ENCODE measurements at regions not wholly inside any gene's neighbourhood (a gene's known extent, or its start where the extent isn't known, plus 50 kb on each side); places are given as distances from the start of the nearest gene placed in this dataset.

GRCh38 chr2:217329023-217329431 is 469.2 kb upstream of the TNP1 start:
- H3K4me3 ChIP-seq (ENCODE audit: low read length), result no peak overlapping the region
- peaks cover 7% of the 10 kb centered on the region for H3K4me1 ChIP-seq (ENCODE audit: control insufficient read depth, insufficient read depth, low read length)
- no peak for DNase-seq
- H3K27me3 ChIP-seq (ENCODE audit: control insufficient read depth, insufficient read depth, low read length), result no peaks in the 10 kb centered on the region
- no peaks in the 10 kb centered on the region for H3K36me3 ChIP-seq (ENCODE audit: control insufficient read depth, insufficient read depth, low read length)
- no peaks in the 10 kb centered on the region for H3K9me3 ChIP-seq (ENCODE audit: control insufficient read depth, low read depth, low read length)
- H3K27ac ChIP-seq (ENCODE audit: low read length), result no peak overlapping the region
- 83% methylated on average over 2 of the region's 4 CpGs for WGBS (ENCODE audit: insufficient coverage, low lambda C conversion rate)

GRCh38 chr2:217328622-217328978 is 468.7 kb upstream of the TNP1 start:
- no CpG with 5 or more reads among the region's 2 CpGs for WGBS (ENCODE audit: insufficient coverage, low lambda C conversion rate)

GRCh38 chr2:217327953-217328621 is 468.2 kb upstream of the TNP1 start:
- DNase-seq, result no peak
- Histone ChIP-seq H3K36me3 (ENCODE audit: control insufficient read depth, insufficient read depth, low read length) (no peaks in the 10 kb centered on the region), H3K27me3 (ENCODE audit: control insufficient read depth, insufficient read depth, low read length) (no peaks in the 10 kb centered on the region), H3K9me3 (ENCODE audit: control insufficient read depth, low read depth, low read length) (peaks cover 5% of the 10 kb centered on the region), H3K4me3 (ENCODE audit: low read length) (no peak overlapping the region), H3K27ac (ENCODE audit: low read length) (no peak overlapping the region), H3K4me1 (ENCODE audit: control insufficient read depth, insufficient read depth, low read length) (peaks cover 7% of the 10 kb centered on the region)
- WGBS (ENCODE audit: insufficient coverage, low lambda C conversion rate), result no CpG with 5 or more reads among the region's 3 CpGs

More at GRCh38 chr2:217328622-217328978, 468.7 kb upstream of the TNP1 start:
- Histone ChIP-seq H3K36me3 (ENCODE audit: control insufficient read depth, insufficient read depth, low read length) (no peaks in the 10 kb centered on the region), H3K4me1 (ENCODE audit: control insufficient read depth, insufficient read depth, low read length) (peaks cover 7% of the 10 kb centered on the region), H3K9me3 (ENCODE audit: control insufficient read depth, low read depth, low read length) (peaks cover 4% of the 10 kb centered on the region), H3K27me3 (ENCODE audit: control insufficient read depth, insufficient read depth, low read length) (no peaks in the 10 kb centered on the region), H3K27ac (ENCODE audit: low read length) (no peak overlapping the region), H3K4me3 (ENCODE audit: low read length) (no peak overlapping the region)
- no peak for DNase-seq

GRCh38 chr2:217326238-217327022 is 466.6 kb upstream of the TNP1 start:
- Histone ChIP-seq H3K4me1 (ENCODE audit: control insufficient read depth, insufficient read depth, low read length) (peaks cover 2% of the 10 kb centered on the region), H3K27ac (ENCODE audit: low read length) (no peak overlapping the region), H3K27me3 (ENCODE audit: control insufficient read depth, insufficient read depth, low read length) (no peaks in the 10 kb centered on the region), H3K9me3 (ENCODE audit: control insufficient read depth, low read depth, low read length) (peaks cover 5% of the 10 kb centered on the region), H3K4me3 (ENCODE audit: low read length) (no peak overlapping the region), H3K36me3 (ENCODE audit: control insufficient read depth, insufficient read depth, low read length) (no peaks in the 10 kb centered on the region)
- WGBS (ENCODE audit: insufficient coverage, low lambda C conversion rate), result 33% methylated on average over 1 of the region's 1 CpG
- no peak for DNase-seq

GRCh38 chr2:217325816-217326215 is 466.0 kb upstream of the TNP1 start:
- Histone ChIP-seq H3K27ac (ENCODE audit: low read length) (no peak overlapping the region), H3K36me3 (ENCODE audit: control insufficient read depth, insufficient read depth, low read length) (no peaks in the 10 kb centered on the region), H3K4me3 (ENCODE audit: low read length) (no peak overlapping the region), H3K4me1 (ENCODE audit: control insufficient read depth, insufficient read depth, low read length) (no peaks in the 10 kb centered on the region), H3K9me3 (ENCODE audit: control insufficient read depth, low read depth, low read length) (peaks cover 5% of the 10 kb centered on the region), H3K27me3 (ENCODE audit: control insufficient read depth, insufficient read depth, low read length) (no peaks in the 10 kb centered on the region)
- no peak for DNase-seq
- WGBS (ENCODE audit: insufficient coverage, low lambda C conversion rate), result 88% methylated on average over 1 of the region's 2 CpGs

GRCh38 chr2:217325251-217325650 is 465.4 kb upstream of the TNP1 start:
- H3K4me1 ChIP-seq (ENCODE audit: control insufficient read depth, insufficient read depth, low read length), result no peaks in the 10 kb centered on the region
- DNase-seq, result no peak
- H3K4me3 ChIP-seq (ENCODE audit: low read length), result no peak overlapping the region
- no CpG with 5 or more reads among the region's 2 CpGs for WGBS (ENCODE audit: insufficient coverage, low lambda C conversion rate)
- no peak overlapping the region for H3K27ac ChIP-seq (ENCODE audit: low read length)
- H3K36me3 ChIP-seq (ENCODE audit: control insufficient read depth, insufficient read depth, low read length), result no peaks in the 10 kb centered on the region
- peaks cover 5% of the 10 kb centered on the region for H3K9me3 ChIP-seq (ENCODE audit: control insufficient read depth, low read depth, low read length)
- no peaks in the 10 kb centered on the region for H3K27me3 ChIP-seq (ENCODE audit: control insufficient read depth, insufficient read depth, low read length)

GRCh38 chr2:217316743-217317142 is 456.9 kb upstream of the TNP1 start:
- Histone ChIP-seq H3K9me3 (ENCODE audit: control insufficient read depth, low read depth, low read length) (no peaks in the 10 kb centered on the region), H3K4me1 (ENCODE audit: control insufficient read depth, insufficient read depth, low read length) (no peaks in the 10 kb centered on the region), H3K27me3 (ENCODE audit: control insufficient read depth, insufficient read depth, low read length) (no peaks in the 10 kb centered on the region), H3K27ac (ENCODE audit: low read length) (no peak overlapping the region), H3K36me3 (ENCODE audit: control insufficient read depth, insufficient read depth, low read length) (no peaks in the 10 kb centered on the region), H3K4me3 (ENCODE audit: low read length) (no peak overlapping the region)
- no CpG with 5 or more reads among the region's 1 CpG for WGBS (ENCODE audit: insufficient coverage, low lambda C conversion rate)
- DNase-seq, result no peak

- no CpG with 5 or more reads among the region's 5 CpGs for WGBS (ENCODE audit: insufficient coverage, low lambda C conversion rate)
- no peak overlapping the region for H3K27ac ChIP-seq (ENCODE audit: low read length)
- H3K4me1 ChIP-seq (ENCODE audit: control insufficient read depth, insufficient read depth, low read length), result no peaks in the 10 kb centered on the region
- H3K27me3 ChIP-seq (ENCODE audit: control insufficient read depth, insufficient read depth, low read length), result no peaks in the 10 kb centered on the region
- no peaks in the 10 kb centered on the region for H3K36me3 ChIP-seq (ENCODE audit: control insufficient read depth, insufficient read depth, low read length)
- no peak for DNase-seq
- H3K4me3 ChIP-seq (ENCODE audit: low read length), result no peak overlapping the region
- no peaks in the 10 kb centered on the region for H3K9me3 ChIP-seq (ENCODE audit: control insufficient read depth, low read depth, low read length)
These were observed 454.2 kb upstream of the TNP1 start for GRCh38 chr2:217314021-217314460.

GRCh38 chr2:217313386-217313785 is 453.5 kb upstream of the TNP1 start:
- WGBS (ENCODE audit: insufficient coverage, low lambda C conversion rate), result 100% methylated on average over 1 of the region's 4 CpGs
- Histone ChIP-seq H3K27ac (ENCODE audit: low read length) (no peak overlapping the region), H3K27me3 (ENCODE audit: control insufficient read depth, insufficient read depth, low read length) (no peaks in the 10 kb centered on the region), H3K9me3 (ENCODE audit: control insufficient read depth, low read depth, low read length) (no peaks in the 10 kb centered on the region), H3K4me1 (ENCODE audit: control insufficient read depth, insufficient read depth, low read length) (no peaks in the 10 kb centered on the region), H3K4me3 (ENCODE audit: low read length) (no peak overlapping the region), H3K36me3 (ENCODE audit: control insufficient read depth, insufficient read depth, low read length) (no peaks in the 10 kb centered on the region)
- DNase-seq, result no peak

GRCh38 chr2:217309056-217309455 is 449.2 kb upstream of the TNP1 start:
- H3K4me1 ChIP-seq (ENCODE audit: control insufficient read depth, insufficient read depth, low read length), result no peaks in the 10 kb centered on the region
- no CpG with 5 or more reads among the region's 4 CpGs for WGBS (ENCODE audit: insufficient coverage, low lambda C conversion rate)
- H3K27me3 ChIP-seq (ENCODE audit: control insufficient read depth, insufficient read depth, low read length), result no peaks in the 10 kb centered on the region
- H3K9me3 ChIP-seq (ENCODE audit: control insufficient read depth, low read depth, low read length), result no peaks in the 10 kb centered on the region
- DNase-seq, result no peak
- no peak overlapping the region for H3K4me3 ChIP-seq (ENCODE audit: low read length)
- H3K36me3 ChIP-seq (ENCODE audit: control insufficient read depth, insufficient read depth, low read length), result no peaks in the 10 kb centered on the region
- H3K27ac ChIP-seq (ENCODE audit: low read length), result no peak overlapping the region

All from large intestine (tissue), 3 donors.